Activated T-helper 1 cell treated with anti-CD3 and anti-CD28 coated beads, Interleukin-12 subunit alpha, Interleukin-12 subunit beta, Interleukin-2, Interleukin-4 antibody, amounts not matched to agents 30 ng/mL and 10 ng/mL and 1 ng/mL, durations not matched to agents 14 hours and 24 hours and 36 hours (primary cell): ENCODE measurements at regions not wholly inside any gene's neighbourhood (a gene's known extent, or its start where the extent isn't known, plus 50 kb on each side); places are given as distances from the start of the nearest gene placed in this dataset.

ENCODE experiments used
- DNase-seq: peaks from one replicate; pipeline ENCODE4 v3.0.0; 2021; ENCODE audit warnings: low spot score
- H3K27ac Mint-ChIP-seq: one replicate; pipeline ENCODE4 v1.8.0; 2021; ENCODE audit warnings: mild to moderate bottlenecking, mixed read lengths
- H3K27me3 Mint-ChIP-seq: one replicate; pipeline ENCODE4 v1.8.0; 2022; ENCODE audit warnings: mild to moderate bottlenecking, moderate library complexity, mixed read lengths; ENCODE audit not compliant: insufficient read depth
- H3K36me3 Mint-ChIP-seq: one replicate; pipeline ENCODE4 v1.8.0; 2021; ENCODE audit warnings: low read depth, mixed read lengths
- H3K4me1 Mint-ChIP-seq: one replicate; pipeline ENCODE4 v1.8.0; 2021; ENCODE audit warnings: low read depth, mixed read lengths
- H3K4me3 Mint-ChIP-seq: one replicate; pipeline ENCODE4 v1.8.0; 2021; ENCODE audit warnings: mild to moderate bottlenecking, moderate library complexity, mixed read lengths
- H3K9me3 Mint-ChIP-seq: one replicate; pipeline ENCODE4 v1.8.0; 2021; ENCODE audit warnings: mixed read lengths
- intact Hi-C: fragments of 100-400 bp; cut with micrococcal nuclease; formaldehyde crosslinking; loops from one replicate; pipeline ENCODE4 v1.15.1; 2024

DNA sequence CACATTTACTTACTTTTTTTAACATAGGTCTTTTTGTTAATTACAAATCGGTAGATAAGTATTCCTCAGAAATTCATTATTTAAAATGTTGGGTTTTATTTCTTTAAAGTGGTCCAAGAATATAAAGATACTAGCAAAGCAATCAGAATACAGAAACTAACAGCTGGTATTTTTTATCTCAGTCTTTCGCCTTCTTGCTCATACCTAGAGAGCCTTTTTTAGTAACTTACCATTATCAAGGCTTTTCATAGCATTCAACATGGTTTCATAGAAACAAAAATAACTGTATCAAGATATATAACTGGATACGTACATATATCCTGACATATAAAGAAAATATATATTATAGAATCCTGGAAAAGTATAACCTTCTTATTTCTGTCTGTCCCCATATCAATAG is 227.8 kb upstream of the MIR17HG start:
- intact Hi-C loops: no loop called here
- Mint-ChIP-seq H3K4me3 (no peak overlapping the region), H3K27me3 (peaks cover 6% of the 10 kb centered on the region), H3K9me3 (no peaks in the 10 kb centered on the region), H3K27ac (no peak overlapping the region), H3K36me3 (no peaks in the 10 kb centered on the region), H3K4me1 (no peaks in the 10 kb centered on the region)
- no peak for DNase-seq

DNA sequence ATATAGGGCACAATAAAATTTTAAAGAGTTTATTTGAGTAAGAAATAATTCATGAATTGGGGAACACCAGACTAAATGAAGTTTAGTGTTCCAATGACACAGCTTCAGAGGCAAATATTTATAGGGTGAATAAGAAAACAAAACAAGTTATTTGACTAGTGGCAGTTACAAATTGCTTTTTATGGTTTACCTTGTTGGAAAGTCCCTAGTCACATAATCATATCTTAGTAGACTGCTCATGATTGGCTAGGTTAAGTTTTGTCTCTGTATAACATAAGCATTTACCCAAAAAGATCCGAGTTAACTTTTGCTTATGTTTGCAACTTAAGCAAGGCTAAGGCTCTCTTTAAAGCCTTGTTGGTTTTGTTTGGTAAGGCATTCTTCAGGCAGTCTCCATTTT is 224.7 kb upstream of the MIR17HG start:
- Mint-ChIP-seq H3K4me1 (no peaks in the 10 kb centered on the region), H3K4me3 (no peak overlapping the region), H3K27ac (no peak overlapping the region), H3K36me3 (no peaks in the 10 kb centered on the region), H3K27me3 (peaks cover 6% of the 10 kb centered on the region), H3K9me3 (no peaks in the 10 kb centered on the region)
- intact Hi-C loops: no loop called here
- no peak for DNase-seq

DNA sequence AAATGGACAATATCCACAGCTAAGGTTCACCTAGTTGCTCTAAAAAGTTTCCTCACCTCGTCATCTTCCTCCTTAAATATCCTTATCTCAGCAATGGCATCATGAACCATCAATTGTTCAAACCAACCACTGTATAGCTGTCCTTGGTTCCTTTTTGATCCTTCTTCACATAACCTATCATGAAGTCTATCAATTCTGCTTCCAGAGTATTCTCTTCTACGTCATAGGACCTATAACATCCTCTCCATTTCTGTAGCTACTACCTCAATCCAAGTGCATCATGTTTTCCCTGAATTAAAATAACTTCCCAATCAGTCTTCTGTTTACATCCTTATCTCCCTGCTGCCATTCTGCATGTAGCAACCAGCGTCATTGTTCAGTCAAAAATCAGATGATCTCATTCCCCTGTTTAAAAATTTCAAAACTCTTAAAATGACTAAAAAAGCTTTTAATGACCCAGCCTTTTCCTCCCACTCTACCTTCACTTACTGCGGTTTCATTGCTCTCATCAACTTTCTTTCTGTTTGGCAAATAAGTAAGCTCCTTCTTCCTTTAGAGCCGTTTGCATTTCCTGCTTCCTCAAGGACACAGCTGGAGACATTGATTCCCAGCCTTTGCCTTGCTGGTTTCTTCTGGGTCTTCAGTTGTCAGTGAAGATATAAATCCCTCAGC is 223.9 kb upstream of the MIR17HG start:
- intact Hi-C loops: no loop called here
- H3K4me3 Mint-ChIP-seq: no peak overlapping the region
- H3K27ac Mint-ChIP-seq: no peak overlapping the region

DNA sequence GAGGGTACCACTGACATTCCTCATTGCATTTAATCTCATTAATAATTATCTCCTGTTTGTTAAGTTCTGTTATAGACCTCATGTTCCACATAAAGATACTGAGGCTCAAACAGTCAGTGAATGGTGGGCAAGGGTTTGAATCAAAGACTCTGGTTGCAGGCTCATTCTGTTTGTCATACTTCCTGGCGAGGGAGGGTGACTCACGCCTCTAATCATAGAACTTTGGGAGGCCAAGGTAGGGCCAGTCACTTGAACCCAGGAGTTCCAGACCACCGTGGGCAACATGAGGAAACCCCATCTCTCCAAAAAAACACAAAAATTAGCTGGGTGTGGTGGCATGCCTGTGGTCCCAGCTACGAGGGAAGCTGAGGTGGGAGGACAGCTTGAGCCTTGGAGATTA is 220.7 kb upstream of the MIR17HG start:
- DNase-seq: no peak
- no peaks in the 10 kb centered on the region for H3K36me3 Mint-ChIP-seq
- H3K27ac Mint-ChIP-seq: no peak overlapping the region
- no peak overlapping the region for H3K4me3 Mint-ChIP-seq
- H3K9me3 Mint-ChIP-seq: no peaks in the 10 kb centered on the region
- intact Hi-C loops: no loop called here
- no peaks in the 10 kb centered on the region for H3K4me1 Mint-ChIP-seq
- peaks cover 5% of the 10 kb centered on the region for H3K27me3 Mint-ChIP-seq

More for the DNA sequence above, 223.9 kb upstream of the MIR17HG start:
- no peaks in the 10 kb centered on the region for H3K36me3 Mint-ChIP-seq
- no peaks in the 10 kb centered on the region for H3K4me1 Mint-ChIP-seq
- peaks cover 6% of the 10 kb centered on the region for H3K27me3 Mint-ChIP-seq
- no peak for DNase-seq
- H3K9me3 Mint-ChIP-seq: no peaks in the 10 kb centered on the region

DNA sequence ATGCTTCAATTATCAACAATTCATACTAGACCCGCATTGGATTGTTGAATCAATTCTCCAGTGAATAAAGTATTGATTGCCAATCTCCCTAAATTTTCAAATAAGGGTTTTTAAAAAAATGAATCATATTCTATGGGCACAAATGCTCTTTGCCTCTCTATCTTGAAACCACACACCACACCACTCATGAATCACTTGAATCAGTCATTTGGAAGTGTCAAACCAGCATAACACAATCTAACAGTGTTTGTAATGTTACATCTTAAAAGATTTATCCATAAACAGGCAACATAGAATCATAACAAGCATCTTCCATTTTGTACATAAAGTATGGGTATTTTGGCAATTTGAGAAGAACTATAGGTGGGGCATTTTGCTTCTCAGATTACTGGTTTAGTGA is 219.5 kb upstream of the MIR17HG start:
- H3K9me3 Mint-ChIP-seq: no peaks in the 10 kb centered on the region
- DNase-seq: no peak
- no peak overlapping the region for H3K4me3 Mint-ChIP-seq
- peaks cover 5% of the 10 kb centered on the region for H3K27me3 Mint-ChIP-seq
- H3K4me1 Mint-ChIP-seq: no peaks in the 10 kb centered on the region
- intact Hi-C loops: no loop called here
- no peaks in the 10 kb centered on the region for H3K36me3 Mint-ChIP-seq
- H3K27ac Mint-ChIP-seq: no peak overlapping the region

DNA sequence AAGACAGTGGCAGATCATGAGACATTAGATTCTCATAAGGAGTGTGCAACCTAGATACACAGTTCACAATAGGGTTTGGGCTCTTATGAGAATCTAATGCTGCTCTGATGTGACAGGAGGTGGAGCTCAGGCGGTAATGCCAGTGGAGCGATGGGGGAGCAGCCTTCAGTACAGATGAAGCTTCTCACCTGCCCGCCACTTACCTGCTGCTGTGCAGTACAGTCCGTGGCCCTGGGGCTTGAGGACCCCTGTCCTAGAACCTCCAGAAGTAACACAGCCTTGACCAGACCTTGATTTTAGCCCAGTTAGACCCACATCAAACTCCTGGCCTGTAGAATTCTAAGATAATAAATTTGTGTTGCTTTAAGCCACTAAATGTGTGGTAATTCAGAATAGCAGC is 215.1 kb upstream of the MIR17HG start:
- H3K36me3 Mint-ChIP-seq: no peaks in the 10 kb centered on the region
- no peaks in the 10 kb centered on the region for H3K9me3 Mint-ChIP-seq
- H3K27me3 Mint-ChIP-seq: peaks cover 2% of the 10 kb centered on the region
- H3K4me3 Mint-ChIP-seq: no peak overlapping the region
- H3K27ac Mint-ChIP-seq: no peak overlapping the region
- DNase-seq: no peak
- intact Hi-C loops: no loop called here
- H3K4me1 Mint-ChIP-seq: no peaks in the 10 kb centered on the region

DNA sequence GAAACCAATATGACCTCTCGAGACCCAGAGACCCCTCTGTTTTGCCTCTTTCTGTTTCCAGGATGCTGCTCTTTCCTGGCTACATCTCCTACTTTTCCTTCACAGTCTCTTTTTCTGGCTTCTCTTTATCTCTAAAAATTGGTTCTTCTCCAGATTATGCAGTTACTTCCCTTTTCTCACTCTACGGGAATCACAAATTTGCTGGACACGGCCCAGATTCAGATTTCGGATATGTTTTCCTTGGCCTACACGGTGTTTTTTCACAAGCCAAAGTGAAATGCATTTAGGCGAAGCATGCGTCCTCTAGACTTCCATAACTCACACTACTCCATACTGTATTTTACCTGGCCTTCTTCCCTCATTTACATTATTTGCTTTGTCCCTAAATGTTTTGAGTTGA is 214.7 kb upstream of the MIR17HG start:
- Mint-ChIP-seq H3K4me3 (no peak overlapping the region), H3K27me3 (peaks cover 2% of the 10 kb centered on the region), H3K9me3 (no peaks in the 10 kb centered on the region), H3K27ac (no peak overlapping the region), H3K36me3 (no peaks in the 10 kb centered on the region), H3K4me1 (no peaks in the 10 kb centered on the region)
- intact Hi-C loops: no loop called here
- DNase-seq: no peak

DNA sequence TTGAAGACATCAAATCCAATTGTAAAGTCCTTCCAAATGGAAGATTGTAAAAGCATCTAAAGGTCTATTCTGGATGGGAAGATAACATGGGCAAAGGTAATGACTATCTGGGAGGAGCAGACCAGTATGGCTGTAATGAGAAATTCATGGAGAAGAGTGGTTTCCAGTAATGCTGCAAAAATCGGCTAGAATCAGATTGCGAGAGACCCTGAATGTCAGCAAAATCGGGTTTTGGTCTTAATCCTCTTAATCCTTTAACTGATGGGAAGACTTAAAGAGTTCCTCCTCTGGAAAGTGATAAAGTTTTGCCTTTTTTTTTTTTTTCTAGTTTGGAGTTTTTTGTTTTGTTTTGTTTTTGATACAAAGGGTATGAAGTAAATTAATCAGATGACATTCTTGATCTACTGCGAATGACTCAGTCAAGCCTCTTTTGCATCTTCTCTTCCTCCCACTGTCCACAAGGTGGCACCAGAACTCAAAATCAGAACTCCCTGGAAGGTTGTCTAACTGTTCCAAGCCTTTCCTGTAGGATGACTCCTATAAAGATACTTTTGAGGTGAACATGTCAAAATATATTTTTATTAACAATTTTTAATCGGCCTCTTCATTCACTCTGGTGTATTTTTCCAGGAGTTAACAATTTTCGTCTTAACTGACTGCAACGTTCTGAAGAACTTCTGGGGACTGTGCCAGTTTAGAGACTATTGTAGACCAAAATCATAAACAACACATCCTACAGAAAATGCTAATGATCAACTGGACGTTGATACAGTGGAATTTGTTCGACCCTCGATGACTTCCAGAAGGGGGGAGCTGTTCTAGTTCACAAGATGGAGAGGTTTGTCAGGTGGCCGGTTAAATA is 213.3 kb upstream of the MIR17HG start:
- no peak overlapping the region for H3K27ac Mint-ChIP-seq

DNA sequence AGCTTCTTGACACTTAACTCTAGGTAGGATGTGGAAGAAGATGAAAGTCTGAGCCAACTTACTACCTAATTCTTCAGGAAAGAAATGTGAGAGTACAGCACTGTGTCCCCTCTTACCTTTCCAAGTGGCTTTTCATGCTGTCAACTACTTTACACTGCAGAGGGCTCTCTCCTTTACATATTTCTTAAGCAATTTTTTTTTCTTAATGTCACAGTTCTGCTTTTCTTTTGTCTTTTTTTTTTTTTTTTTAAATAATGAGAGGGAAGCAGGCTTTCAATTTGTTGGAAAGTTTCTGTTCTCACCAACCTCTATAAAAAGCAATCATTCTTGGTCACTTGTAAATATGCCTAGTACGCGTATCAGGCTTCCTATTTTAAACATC is 212.7 kb upstream of the MIR17HG start:
- intact Hi-C loops: loop anchor here (1.0 to 2.0 kb wide), 3 partner anchors 111 to 588 kb away; no protein-coding TSS in a partner anchor
- Mint-ChIP-seq H3K36me3 (no peaks in the 10 kb centered on the region), H3K27ac (no peak overlapping the region), H3K27me3 (peaks cover 2% of the 10 kb centered on the region), H3K4me1 (no peaks in the 10 kb centered on the region), H3K4me3 (no peak overlapping the region), H3K9me3 (no peaks in the 10 kb centered on the region)
- DNase-seq: no peak

More for the DNA sequence above, 213.3 kb upstream of the MIR17HG start:
- Mint-ChIP-seq H3K36me3 (no peaks in the 10 kb centered on the region), H3K4me1 (no peaks in the 10 kb centered on the region), H3K27me3 (peaks cover 2% of the 10 kb centered on the region), H3K4me3 (no peak overlapping the region), H3K9me3 (no peaks in the 10 kb centered on the region)
- DNase-seq: no peak
- intact Hi-C loops: loop anchor here (1.0 to 2.0 kb wide), 3 partner anchors 111 to 589 kb away; no protein-coding TSS in a partner anchor

DNA sequence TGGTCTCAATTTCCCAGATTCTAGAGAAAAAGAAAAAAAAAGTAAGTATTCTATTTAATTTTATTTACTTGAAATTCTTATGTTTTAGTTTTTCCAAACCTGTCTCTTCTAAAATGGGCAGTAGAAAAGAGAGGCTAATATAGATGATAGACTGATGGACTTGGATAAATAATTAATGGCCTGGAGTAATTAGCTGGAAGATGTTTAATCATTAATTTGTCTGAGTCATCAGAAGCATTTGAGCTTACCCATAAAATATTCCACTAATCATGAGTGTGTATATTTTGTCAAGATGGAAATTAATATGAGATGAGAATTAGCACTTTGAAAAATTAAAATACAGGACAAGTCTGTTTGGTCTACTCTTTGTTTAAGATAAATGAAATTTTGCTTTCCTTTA is 212.1 kb upstream of the MIR17HG start:
- DNase-seq: no peak
- Mint-ChIP-seq H3K9me3 (no peaks in the 10 kb centered on the region), H3K36me3 (no peaks in the 10 kb centered on the region), H3K4me1 (no peaks in the 10 kb centered on the region), H3K4me3 (no peak overlapping the region), H3K27me3 (no peaks in the 10 kb centered on the region), H3K27ac (no peak overlapping the region)
- intact Hi-C loops: loop anchor here (2.0 kb wide), 1 partner anchor 587 kb away; no protein-coding TSS in a partner anchor

DNA sequence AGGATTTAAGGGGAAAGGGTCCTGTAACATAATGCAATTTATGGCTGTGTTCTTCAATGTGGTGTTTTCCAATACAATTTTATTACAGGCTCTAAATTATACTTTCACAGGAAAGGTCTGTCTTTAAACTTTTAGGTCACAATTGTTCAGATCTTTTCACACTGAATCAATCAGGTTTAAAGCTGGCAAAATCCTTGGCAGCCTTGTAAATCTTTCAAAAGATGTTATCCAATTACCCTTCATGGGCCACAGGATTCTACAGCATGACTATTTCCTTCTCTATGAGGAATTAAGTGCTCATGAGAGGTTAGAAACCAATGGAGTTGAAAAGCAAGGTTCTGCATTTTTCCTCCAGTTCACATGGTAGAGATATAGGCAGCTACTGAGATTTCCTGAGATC is 211.5 kb upstream of the MIR17HG start:
- Mint-ChIP-seq H3K9me3 (no peaks in the 10 kb centered on the region), H3K27ac (no peak overlapping the region), H3K36me3 (no peaks in the 10 kb centered on the region), H3K27me3 (no peaks in the 10 kb centered on the region), H3K4me3 (no peak overlapping the region), H3K4me1 (no peaks in the 10 kb centered on the region)
- intact Hi-C loops: loop anchor here (2.0 kb wide), 1 partner anchor 587 kb away; no protein-coding TSS in a partner anchor
- DNase-seq: no peak

DNA sequence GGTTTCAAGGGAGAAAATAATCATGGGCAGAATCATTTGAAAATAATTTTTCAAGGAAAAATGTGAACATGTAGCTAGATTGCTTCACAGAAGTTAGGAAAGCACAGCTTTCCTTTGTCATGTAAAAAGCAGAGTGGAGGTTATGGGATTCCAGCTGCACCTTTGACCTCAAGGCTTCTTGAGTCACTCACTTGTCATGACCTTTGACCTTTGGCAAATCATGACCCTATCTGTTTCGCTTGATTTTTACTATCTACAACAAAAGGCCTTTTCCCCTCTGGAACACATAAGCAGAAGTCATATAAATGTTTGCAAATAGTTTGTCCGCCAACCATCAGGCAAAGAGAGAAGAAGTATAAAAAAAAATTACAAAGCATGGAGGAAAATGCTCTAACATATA is 210.7 kb upstream of the MIR17HG start:
- no peaks in the 10 kb centered on the region for H3K36me3 Mint-ChIP-seq
- DNase-seq: no peak
- H3K9me3 Mint-ChIP-seq: no peaks in the 10 kb centered on the region
- no peaks in the 10 kb centered on the region for H3K27me3 Mint-ChIP-seq
- intact Hi-C loops: no loop called here
- H3K4me1 Mint-ChIP-seq: no peaks in the 10 kb centered on the region
- H3K4me3 Mint-ChIP-seq: no peak overlapping the region
- no peak overlapping the region for H3K27ac Mint-ChIP-seq

DNA sequence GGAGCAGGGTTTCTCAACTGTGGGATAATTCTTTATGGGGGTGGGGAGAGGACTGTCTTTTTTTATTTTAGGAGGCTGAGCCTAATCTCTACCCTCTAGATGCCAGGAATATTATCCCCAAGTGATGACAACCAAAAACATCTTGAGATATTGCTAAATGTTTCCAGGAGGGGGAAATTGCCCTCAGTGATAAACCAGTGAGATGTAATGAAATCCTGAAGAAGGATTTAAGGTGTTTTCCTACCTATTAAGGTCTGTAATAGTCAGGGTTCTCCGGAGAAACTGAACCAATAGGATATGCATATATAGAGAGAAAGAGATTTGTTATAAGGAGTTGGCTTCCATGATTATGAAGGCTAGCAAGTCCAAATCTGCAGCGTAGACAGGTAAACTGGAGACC is 208.3 kb upstream of the MIR17HG start:
- Mint-ChIP-seq H3K27ac (no peak overlapping the region), H3K4me3 (no peak overlapping the region), H3K4me1 (no peaks in the 10 kb centered on the region), H3K36me3 (no peaks in the 10 kb centered on the region), H3K27me3 (no peaks in the 10 kb centered on the region), H3K9me3 (no peaks in the 10 kb centered on the region)
- DNase-seq: no peak
- intact Hi-C loops: no loop called here
